ENCODE measurements at regions not wholly inside any gene's neighbourhood (a gene's known extent, or its start where the extent isn't known, plus 50 kb on each side); places are given as distances from the start of the nearest gene placed in this dataset.

- Histone ChIP-seq H3K23ac (ENCODE audit: low read length) (no peak overlapping the region), H3K4me3 (ENCODE audit: low read depth, low read length) (no peak overlapping the region), H3K27ac (ENCODE audit: low read depth, low read length) (no peak overlapping the region), H4K12ac (ENCODE audit: low read depth, low read length) (no peak overlapping the region), H3K4me1 (ENCODE audit: control insufficient read depth in 1 of 2, insufficient read depth in 2 of 2, low read length in 2 of 2) (peaks cover 2 to 4% of the 10 kb centered on the region in 2 experiments), H4K8ac (ENCODE audit: low read depth, low read length) (no peak overlapping the region), H2BK12ac (ENCODE audit: low read length) (no peak overlapping the region), H3K9me3 (ENCODE audit: insufficient read depth, low read depth, low read length) (no peaks in the 10 kb centered on the region), H2AFZ (ENCODE audit: insufficient read depth, low read length, poor library complexity) (no peak overlapping the region), H3K4ac (ENCODE audit: low read depth, low read length) (no peak overlapping the region), H3K4me2 (ENCODE audit: low read length) (no peak overlapping the region), H3K18ac (ENCODE audit: low read length) (no peak overlapping the region), H3K79me1 (ENCODE audit: low read length) (peaks cover 1% of the 10 kb centered on the region), H3K36me3 (ENCODE audit: control insufficient read depth in 1 of 2, insufficient read depth in 2 of 2, low read length in 2 of 2) (no peaks in the 10 kb centered on the region), H2BK120ac (ENCODE audit: insufficient read depth, low read length, poor library complexity) (no peak overlapping the region), H2BK5ac (ENCODE audit: low read depth, low read length, poor library complexity) (no peak overlapping the region), H3K9ac (ENCODE audit: low read length) (no peak overlapping the region), H4K91ac (ENCODE audit: low read depth, low read length) (no peak overlapping the region), H3K14ac (ENCODE audit: low read length) (no peak overlapping the region), H3K27me3 (ENCODE audit: insufficient read depth, low read length) (no peaks in the 10 kb centered on the region), H3K79me2 (ENCODE audit: control insufficient read depth, insufficient read depth, low read length, poor library complexity) (no peaks in the 10 kb centered on the region), H2AK5ac (ENCODE audit: low read length) (no peak overlapping the region)
- no peak for DNase-seq
Observed at GRCh38 chr12:105552056-105552455, 221.6 kb downstream of the C12orf75 start.

GRCh38 chr12:105554223-105554678, 223.8 kb downstream of the C12orf75 start:
- H4K12ac ChIP-seq (ENCODE audit: low read depth, low read length), result no peak overlapping the region
- H4K8ac ChIP-seq (ENCODE audit: low read depth, low read length), result no peak overlapping the region
- DNase-seq, result peak in 1 of 2 donors; percentile 13
- no peaks in the 10 kb centered on the region for H3K79me2 ChIP-seq (ENCODE audit: control insufficient read depth, insufficient read depth, low read length, poor library complexity)
- no peak overlapping the region for H3K4ac ChIP-seq (ENCODE audit: low read depth, low read length)
- no peak overlapping the region for H3K23ac ChIP-seq (ENCODE audit: low read length)
- H3K79me1 ChIP-seq (ENCODE audit: low read length), result peaks cover 1% of the 10 kb centered on the region
- no peak overlapping the region for H3K18ac ChIP-seq (ENCODE audit: low read length)
- H2AFZ ChIP-seq (ENCODE audit: insufficient read depth, low read length, poor library complexity), result no peak overlapping the region
- H2BK5ac ChIP-seq (ENCODE audit: low read depth, low read length, poor library complexity), result no peak overlapping the region
- H4K91ac ChIP-seq (ENCODE audit: low read depth, low read length), result no peak overlapping the region
- no peak overlapping the region for H2AK5ac ChIP-seq (ENCODE audit: low read length)
- no peaks in the 10 kb centered on the region for H3K27me3 ChIP-seq (ENCODE audit: insufficient read depth, low read length)
- H3K36me3 ChIP-seq (ENCODE audit: control insufficient read depth in 1 of 2, insufficient read depth in 2 of 2, low read length in 2 of 2), result no peaks in the 10 kb centered on the region
- H3K9ac ChIP-seq (ENCODE audit: low read length), result no peak overlapping the region
- H3K27ac ChIP-seq (ENCODE audit: low read depth, low read length), result no peak overlapping the region
- H2BK12ac ChIP-seq (ENCODE audit: low read length), result no peak overlapping the region
- peaks cover 2 to 4% of the 10 kb centered on the region in 2 experiments for H3K4me1 ChIP-seq (ENCODE audit: control insufficient read depth in 1 of 2, insufficient read depth in 2 of 2, low read length in 2 of 2)
- no peak overlapping the region for H3K4me2 ChIP-seq (ENCODE audit: low read length)
- H3K14ac ChIP-seq (ENCODE audit: low read length), result no peak overlapping the region
- no peak overlapping the region for H3K4me3 ChIP-seq (ENCODE audit: low read depth, low read length)
- WGBS (ENCODE audit: extremely low coverage, insufficient coverage, insufficient read length), result no CpG with 5 or more reads among the region's 3 CpGs
- no peaks in the 10 kb centered on the region for H3K9me3 ChIP-seq (ENCODE audit: insufficient read depth, low read depth, low read length)
- H2BK120ac ChIP-seq (ENCODE audit: insufficient read depth, low read length, poor library complexity), result no peak overlapping the region

- Histone ChIP-seq H3K14ac (ENCODE audit: low read length) (no peak overlapping the region), H3K4me2 (ENCODE audit: low read length) (no peak overlapping the region), H3K79me2 (ENCODE audit: control insufficient read depth, insufficient read depth, low read length, poor library complexity) (no peaks in the 10 kb centered on the region), H3K4me3 (ENCODE audit: low read depth, low read length) (no peak overlapping the region), H2BK120ac (ENCODE audit: insufficient read depth, low read length, poor library complexity) (peak overlapping the region; percentile 37), H4K8ac (ENCODE audit: low read depth, low read length) (no peak overlapping the region), H2AFZ (ENCODE audit: insufficient read depth, low read length, poor library complexity) (no peak overlapping the region), H3K79me1 (ENCODE audit: low read length) (peaks cover 1% of the 10 kb centered on the region), H3K4ac (ENCODE audit: low read depth, low read length) (no peak overlapping the region), H3K4me1 (ENCODE audit: control insufficient read depth in 1 of 2, insufficient read depth in 2 of 2, low read length in 2 of 2) (peaks cover 2 to 4% of the 10 kb centered on the region in 2 experiments), H3K9me3 (ENCODE audit: insufficient read depth, low read depth, low read length) (no peaks in the 10 kb centered on the region), H3K23ac (ENCODE audit: low read length) (no peak overlapping the region), H2BK12ac (ENCODE audit: low read length) (no peak overlapping the region), H2BK5ac (ENCODE audit: low read depth, low read length, poor library complexity) (peak overlapping the region; percentile 29), H3K18ac (ENCODE audit: low read length) (no peak overlapping the region), H3K36me3 (ENCODE audit: control insufficient read depth in 1 of 2, insufficient read depth in 2 of 2, low read length in 2 of 2) (no peaks in the 10 kb centered on the region), H4K12ac (ENCODE audit: low read depth, low read length) (no peak overlapping the region), H3K27me3 (ENCODE audit: insufficient read depth, low read length) (no peaks in the 10 kb centered on the region), H2AK5ac (ENCODE audit: low read length) (no peak overlapping the region), H3K27ac (ENCODE audit: low read depth, low read length) (no peak overlapping the region), H3K9ac (ENCODE audit: low read length) (no peak overlapping the region), H4K91ac (ENCODE audit: low read depth, low read length) (peak overlapping the region; percentile 48)
- no CpG with 5 or more reads among the region's 8 CpGs for WGBS (ENCODE audit: extremely low coverage, insufficient coverage, insufficient read length)
- no peak for DNase-seq
Observed at GRCh38 chr12:105554856-105555255, 224.4 kb downstream of the C12orf75 start.

GRCh38 chr12:105555556-105556295, 225.2 kb downstream of the C12orf75 start:
- H3K4me1 ChIP-seq (ENCODE audit: control insufficient read depth in 1 of 2, insufficient read depth in 2 of 2, low read length in 2 of 2), result peaks cover 2 to 4% of the 10 kb centered on the region in 2 experiments

More at GRCh38 chr12:105555556-105556295, 225.2 kb downstream of the C12orf75 start:
- H3K4me3 ChIP-seq (ENCODE audit: low read depth, low read length), result no peak overlapping the region
- peaks cover 1% of the 10 kb centered on the region for H3K79me1 ChIP-seq (ENCODE audit: low read length)
- WGBS (ENCODE audit: extremely low coverage, insufficient coverage, insufficient read length), result no CpG with 5 or more reads among the region's 10 CpGs
- H3K9me3 ChIP-seq (ENCODE audit: insufficient read depth, low read depth, low read length), result no peaks in the 10 kb centered on the region
- H4K12ac ChIP-seq (ENCODE audit: low read depth, low read length), result no peak overlapping the region
- H4K91ac ChIP-seq (ENCODE audit: low read depth, low read length), result peak overlapping the region; percentile 10
- no peak overlapping the region for H2BK5ac ChIP-seq (ENCODE audit: low read depth, low read length, poor library complexity)
- H3K27me3 ChIP-seq (ENCODE audit: insufficient read depth, low read length), result no peaks in the 10 kb centered on the region
- no peak for DNase-seq
- no peak overlapping the region for H3K4ac ChIP-seq (ENCODE audit: low read depth, low read length)
- H2BK12ac ChIP-seq (ENCODE audit: low read length), result peak overlapping the region; percentile 32
- H4K8ac ChIP-seq (ENCODE audit: low read depth, low read length), result no peak overlapping the region
- H3K27ac ChIP-seq (ENCODE audit: low read depth, low read length), result no peak overlapping the region
- H2AK5ac ChIP-seq (ENCODE audit: low read length), result no peak overlapping the region
- no peak overlapping the region for H3K9ac ChIP-seq (ENCODE audit: low read length)
- no peak overlapping the region for H3K23ac ChIP-seq (ENCODE audit: low read length)
- no peaks in the 10 kb centered on the region for H3K79me2 ChIP-seq (ENCODE audit: control insufficient read depth, insufficient read depth, low read length, poor library complexity)
- H3K4me2 ChIP-seq (ENCODE audit: low read length), result no peak overlapping the region
- no peak overlapping the region for H3K18ac ChIP-seq (ENCODE audit: low read length)
- no peak overlapping the region for H2AFZ ChIP-seq (ENCODE audit: insufficient read depth, low read length, poor library complexity)
- no peak overlapping the region for H3K14ac ChIP-seq (ENCODE audit: low read length)
- no peaks in the 10 kb centered on the region for H3K36me3 ChIP-seq (ENCODE audit: control insufficient read depth in 1 of 2, insufficient read depth in 2 of 2, low read length in 2 of 2)
- peak overlapping the region; percentile 4 for H2BK120ac ChIP-seq (ENCODE audit: insufficient read depth, low read length, poor library complexity)
